OCI-LY7 (cell line): ENCODE measurements at regions not wholly inside any gene's neighbourhood (a gene's known extent, or its start where the extent isn't known, plus 50 kb on each side); places are given as distances from the start of the nearest gene placed in this dataset.

ENCODE experiments used
- CTCF ChIP-seq: fragments of 200-600 bp; sonication (generic); conservative IDR thresholded peaks from 2 replicates; pipeline ENCODE4 v1.5.1; 2014; ENCODE audit warnings: mild to moderate bottlenecking, antibody characterized with exemption, low read length, moderate library complexity, mixed read lengths
- EZH2phosphoT487 ChIP-seq: fragments of 200-600 bp; sonication (generic); IDR thresholded peaks from 2 replicates; pipeline ENCODE4 v1.6.1; 2018; ENCODE audit warnings: low read depth, borderline replicate concordance, mild to moderate bottlenecking, mixed run types, antibody characterized with exemption, low read length, moderate library complexity, mixed read lengths

GRCh38 chr2:15069149-15069548, 436.6 kb downstream of the LRATD1 start:
- TF ChIP-seq EZH2phosphoT487 (no peak), CTCF (no peak)
